NCI-H2196 (cell line): ENCODE measurements at regions not wholly inside any gene's neighbourhood (a gene's known extent, or its start where the extent isn't known, plus 50 kb on each side); places are given as distances from the start of the nearest gene placed in this dataset.

Experiments
- DNase-seq: peaks from one replicate; lab custom pipeline; 2025; ENCODE audit not compliant: unreplicated experiment; lab: John Stamatoyannopoulos, UW

GRCh38 chr5:5658889-5659465 lies 236.5 kb downstream of the ICE1 start:
- no peak for DNase-seq

GRCh38 chr5:5658226-5658625 lies 235.7 kb downstream of the ICE1 start:
- DNase-seq, result no peak

GRCh38 chr5:5652181-5652580 lies 229.7 kb downstream of the ICE1 start:
- no peak for DNase-seq

DNA sequence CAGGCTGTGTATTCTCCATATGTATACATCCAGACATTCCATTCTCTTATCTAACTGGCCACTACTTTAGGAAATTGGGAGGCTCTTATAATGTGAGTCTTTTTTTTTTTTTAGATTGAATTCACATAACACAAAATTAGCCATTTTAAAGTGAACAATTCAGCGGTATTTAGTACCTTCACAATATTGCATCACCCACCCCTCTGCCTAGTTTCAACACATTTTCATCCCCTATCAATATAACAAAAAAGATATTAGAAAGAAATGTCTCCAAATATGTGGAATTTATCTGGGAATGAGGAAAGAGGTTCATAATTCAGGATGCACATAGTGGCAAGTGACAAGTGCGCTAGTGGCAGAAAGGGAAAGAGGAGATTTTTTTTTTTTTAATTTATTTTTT lies 228.5 kb downstream of the ICE1 start:
- DNase-seq, result no peak

DNA sequence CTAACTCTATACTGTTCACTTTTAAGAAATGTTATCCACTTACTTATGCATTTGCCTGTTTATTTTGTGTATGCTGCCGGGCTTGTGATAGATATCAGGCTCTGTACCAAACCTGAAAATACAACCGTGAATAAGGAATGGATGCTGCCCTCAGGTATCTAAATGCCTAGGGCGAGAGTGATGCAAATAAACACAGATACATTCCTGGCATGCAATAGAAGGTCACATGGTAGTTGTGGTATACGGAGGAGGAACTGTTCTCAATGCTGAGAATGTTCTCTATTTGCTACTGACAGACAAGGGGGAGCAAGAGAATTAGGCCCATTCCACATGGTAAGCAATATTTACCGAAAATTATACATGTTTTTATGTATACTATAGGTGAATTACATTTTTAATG lies 227.8 kb downstream of the ICE1 start:
- no peak for DNase-seq

DNA sequence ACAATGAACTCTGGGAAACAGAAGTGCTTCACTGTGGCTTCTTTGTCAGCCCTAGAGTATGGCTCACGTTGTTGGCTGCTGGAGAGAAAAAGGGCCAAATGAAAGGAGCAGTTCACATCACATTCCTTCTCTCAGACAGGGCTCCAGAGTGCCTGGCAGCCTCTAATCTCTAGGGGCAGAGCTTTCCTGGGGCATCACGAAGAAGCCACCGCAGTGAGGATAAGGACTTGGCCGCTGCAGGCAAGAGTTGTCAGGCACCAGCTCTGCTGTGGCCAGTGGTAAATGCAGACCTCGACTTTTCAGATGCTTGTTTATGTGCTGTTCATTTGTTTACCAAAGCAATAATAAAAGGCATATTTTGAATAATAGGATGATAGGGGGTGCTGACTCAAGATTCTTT lies 227.2 kb downstream of the ICE1 start:
- DNase-seq, result no peak

DNA sequence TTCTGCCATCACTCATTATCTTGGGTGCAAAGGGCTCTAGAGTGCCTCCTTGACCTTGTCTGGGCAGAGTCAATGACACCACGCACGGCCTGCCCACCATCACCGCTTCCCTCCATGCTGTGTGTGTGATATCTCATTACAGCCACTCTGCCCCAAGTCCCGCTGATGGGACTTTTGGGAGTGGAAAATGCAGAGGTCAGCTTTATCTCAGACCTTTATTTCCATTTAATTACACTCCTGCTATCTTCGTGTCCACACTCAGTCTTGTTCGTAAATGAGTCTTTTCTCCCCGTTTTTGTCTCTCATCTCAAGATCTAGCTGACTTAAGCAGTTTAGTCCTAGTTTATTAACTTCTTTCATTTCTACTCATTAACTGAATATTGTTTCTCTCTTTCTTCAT lies 226.2 kb downstream of the ICE1 start:
- DNase-seq, result no peak

- no peak for DNase-seq
These were observed 223.4 kb downstream of the ICE1 start for GRCh38 chr5:5645891-5646290.

GRCh38 chr5:5645198-5645597 lies 222.7 kb downstream of the ICE1 start:
- DNase-seq, result no peak

- DNase-seq, result no peak
These were observed 221.8 kb downstream of the ICE1 start for GRCh38 chr5:5644249-5644648.

GRCh38 chr5:5643481-5643880 lies 221.0 kb downstream of the ICE1 start:
- DNase-seq, result no peak

GRCh38 chr5:5638211-5638610 lies 215.7 kb downstream of the ICE1 start:
- no peak for DNase-seq

GRCh38 chr5:5637173-5637572 lies 214.7 kb downstream of the ICE1 start:
- no peak for DNase-seq

- no peak for DNase-seq
These were observed 212.3 kb downstream of the ICE1 start for GRCh38 chr5:5634817-5635216.

GRCh38 chr5:5633579-5633978 lies 211.1 kb downstream of the ICE1 start:
- no peak for DNase-seq

DNA sequence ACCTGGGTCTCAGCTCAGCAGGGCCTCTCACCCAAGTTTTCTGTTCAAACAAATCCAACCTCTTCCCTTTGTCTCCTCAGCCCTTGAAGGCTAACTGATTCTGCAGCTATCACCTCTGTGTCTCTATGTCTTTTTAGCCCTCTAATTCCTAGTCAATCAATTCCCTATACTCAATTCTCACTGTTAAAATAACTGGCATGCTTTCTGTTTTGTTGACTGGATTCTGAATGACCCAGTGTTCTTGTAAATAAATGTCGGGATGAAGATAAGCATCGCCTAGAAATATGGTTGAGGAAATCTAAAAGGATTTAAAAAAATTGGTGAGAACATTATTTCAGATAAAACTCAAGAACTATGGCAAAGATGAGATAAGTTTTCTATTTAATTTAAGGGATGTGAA lies 210.2 kb downstream of the ICE1 start:
- no peak for DNase-seq

DNA sequence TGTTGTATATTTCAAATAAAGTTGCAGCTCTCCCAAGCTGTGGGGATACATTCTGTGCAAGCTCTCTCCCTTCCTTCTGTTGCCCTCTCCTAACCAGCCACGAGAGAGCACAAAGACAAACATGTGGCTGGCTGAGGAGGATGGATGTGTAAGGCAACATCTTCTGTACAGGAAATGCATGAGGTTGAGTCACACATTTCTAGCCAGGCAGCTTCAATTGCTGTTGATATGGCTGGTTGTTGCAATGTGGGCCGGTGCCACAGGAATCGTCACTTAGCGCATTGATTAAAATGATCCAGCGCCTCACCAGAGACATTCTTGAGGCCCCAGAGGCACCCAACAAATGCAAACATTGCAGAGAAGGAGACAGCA lies 207.1 kb downstream of the ICE1 start:
- no peak for DNase-seq

GRCh38 chr5:5628866-5629606 lies 206.6 kb downstream of the ICE1 start:
- no peak for DNase-seq

DNA sequence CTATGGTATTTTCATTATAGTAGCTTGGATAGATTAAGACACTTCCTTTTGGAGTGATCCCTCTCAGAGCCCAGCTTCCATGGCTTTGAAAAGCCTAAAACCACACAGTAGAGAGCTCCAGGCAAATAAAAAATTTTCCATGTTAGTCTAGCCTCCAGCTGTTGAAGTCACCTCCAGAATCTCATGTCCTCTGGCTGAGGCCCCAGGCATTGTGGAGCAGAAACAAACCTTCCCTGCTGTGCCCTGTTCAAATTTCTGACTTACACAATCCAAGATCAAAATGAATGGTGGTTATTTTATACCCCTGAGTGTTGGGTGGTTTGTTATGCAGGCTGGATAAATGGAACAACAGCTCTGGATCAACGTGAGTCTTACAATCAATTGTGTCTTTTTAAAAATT lies 203.9 kb downstream of the ICE1 start:
- no peak for DNase-seq

GRCh38 chr5:5625491-5625890 lies 203.0 kb downstream of the ICE1 start:
- no peak for DNase-seq

GRCh38 chr5:5623397-5623796 lies 200.9 kb downstream of the ICE1 start:
- DNase-seq, result no peak

- no peak for DNase-seq
These were observed 200.3 kb downstream of the ICE1 start for GRCh38 chr5:5622806-5623205.

DNA sequence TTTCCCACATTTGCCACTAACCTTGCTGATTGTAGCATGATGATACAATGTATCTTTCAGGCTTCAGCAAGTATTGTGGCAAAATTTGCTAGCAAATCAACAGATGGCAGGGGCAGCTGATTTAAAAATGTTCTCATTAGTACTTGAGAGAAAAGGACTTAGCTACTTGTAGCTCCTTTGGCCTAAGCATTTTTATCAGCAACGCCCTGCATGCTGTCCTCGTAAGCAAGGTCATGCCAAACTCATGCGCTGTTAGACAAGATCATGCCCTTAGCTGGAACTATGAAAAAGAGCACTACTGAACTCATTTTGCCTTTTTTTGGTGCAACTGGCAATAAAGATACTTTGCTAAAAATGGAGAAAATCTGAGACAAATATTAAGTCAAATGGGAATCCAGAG lies 197.1 kb downstream of the ICE1 start:
- DNase-seq, result no peak
